IMR-90 (cell line): ENCODE measurements at regions not wholly inside any gene's neighbourhood (a gene's known extent, or its start where the extent isn't known, plus 50 kb on each side); places are given as distances from the start of the nearest gene placed in this dataset.

ENCODE experiments used
- CEBPB ChIP-seq: IDR thresholded peaks from 2 replicates; pipeline ENCODE4 v1.6.1; 2012; ENCODE audit warnings: low read depth, low read length, improper control_type of control experiment
- CTCF ChIP-seq: conservative IDR thresholded peaks from 2 replicates; pipeline ENCODE4 v1.5.1; 2012; ENCODE audit warnings: mild to moderate bottlenecking, low read depth, low read length, improper control_type of control experiment
- ELK1 ChIP-seq: fragments of 150-350 bp; IDR thresholded peaks from 2 replicates; pipeline ENCODE4 v1.6.1; 2016; ENCODE audit warnings: low read depth, mild to moderate bottlenecking, low read length, moderate library complexity, borderline replicate concordance
- FOS ChIP-seq: fragments of 150-350 bp; IDR thresholded peaks from 2 replicates; pipeline ENCODE4 v1.6.1; 2016; ENCODE audit warnings: low read depth, low read length
- MAZ ChIP-seq: IDR thresholded peaks from 2 replicates; pipeline ENCODE4 v1.6.1; 2012; ENCODE audit warnings: low read depth, mild to moderate bottlenecking, low read length, improper control_type of control experiment, moderate library complexity, borderline replicate concordance
- NFE2L2 ChIP-seq: fragments of 150-350 bp; IDR thresholded peaks from 2 replicates; pipeline ENCODE4 v1.6.1; 2016; ENCODE audit warnings: low read depth, mild to moderate bottlenecking, low read length
- POLR2A ChIP-seq: IDR thresholded peaks from 2 replicates; pipeline ENCODE4 v1.6.1; 2012; ENCODE audit warnings: mild to moderate bottlenecking, low read depth, low read length
- RAD21 ChIP-seq: IDR thresholded peaks from 2 replicates; pipeline ENCODE4 v1.6.1; 2012; ENCODE audit warnings: low read length, improper control_type of control experiment
- RCOR1 ChIP-seq: IDR thresholded peaks from 2 replicates; pipeline ENCODE4 v1.6.1; 2012; ENCODE audit warnings: mild to moderate bottlenecking, low read length, improper control_type of control experiment; ENCODE audit not compliant: insufficient replicate concordance
- RFX5 ChIP-seq: IDR thresholded peaks from 2 replicates; pipeline ENCODE4 v1.8.0; 2012; ENCODE audit warnings: low read depth, mild to moderate bottlenecking, low read length, moderate library complexity
- USF2 ChIP-seq: fragments of 150-350 bp; IDR thresholded peaks from 2 replicates; pipeline ENCODE4 v1.6.1; 2017; ENCODE audit warnings: mild to moderate bottlenecking, antibody characterized with exemption, low read length, low read depth

- TF ChIP-seq CTCF (no peak), FOS (no peak), CEBPB (peak; percentile 81), RFX5 (no peak), RCOR1 (no peak), POLR2A (no peak), ELK1 (no peak), NFE2L2 (no peak), RAD21 (no peak), USF2 (no peak), MAZ (no peak)
Measured at GRCh38 chr3:36643192-36643591, 121.2 kb downstream of the DCLK3 start.
